ENCODE measurements at regions not wholly inside any gene's neighbourhood (a gene's known extent, or its start where the extent isn't known, plus 50 kb on each side); places are given as distances from the start of the nearest gene placed in this dataset.
A peak's percentile ranks its signal among the peaks of the same experiment; 100 is the strongest.

DNA sequence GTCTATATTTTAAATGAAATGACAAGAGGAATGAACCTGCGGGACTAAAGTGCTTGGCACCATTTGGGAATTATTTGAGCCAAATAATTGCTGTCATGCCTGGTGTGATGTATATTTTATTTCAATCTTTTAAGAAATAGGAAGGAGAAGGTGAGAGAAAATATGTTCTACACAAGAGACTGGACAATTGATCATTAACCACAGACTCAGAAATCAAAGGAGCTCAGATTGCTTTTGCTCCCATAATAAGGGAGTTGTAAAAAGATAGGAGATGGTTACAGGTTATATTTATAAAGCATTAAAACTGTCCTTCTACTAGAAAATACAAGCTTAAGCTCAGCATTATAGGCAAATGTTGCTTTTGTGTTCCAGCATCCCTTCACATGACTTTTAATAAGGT is 515.2 kb upstream of the SULF2 start:
- H3K36me3 ChIP-seq = no peaks in the 10 kb centered on the region

GRCh38 chr20:48298851-48299484 is 513.7 kb upstream of the SULF2 start:
- Histone ChIP-seq H3K27ac (peak overlapping the region; percentile 76), H3K27me3 (replicated peaks) (no peaks in the 10 kb centered on the region), H3K9me3 (replicated peaks) (no peaks in the 10 kb centered on the region), H3K4me3 (no peak overlapping the region), H3K36me3 (no peaks in the 10 kb centered on the region), H3K4me1 (replicated peaks) (peaks cover 42% of the 10 kb centered on the region)
- peak; percentile 81 to 87 for DNase-seq (ENCODE audit: low read depth in 1 of 2, low spot score in 2 of 2)

More for the DNA sequence above, 515.2 kb upstream of the SULF2 start:
- H3K4me3 ChIP-seq = no peak overlapping the region
- H3K27ac ChIP-seq = no peak overlapping the region
- H3K4me1 ChIP-seq (replicated peaks) = peaks cover 28% of the 10 kb centered on the region
- H3K27me3 ChIP-seq (replicated peaks) = no peaks in the 10 kb centered on the region
- no peaks in the 10 kb centered on the region for H3K9me3 ChIP-seq (replicated peaks)
- DNase-seq (ENCODE audit: low read depth in 1 of 2, low spot score in 2 of 2) = no peak

- no peaks in the 10 kb centered on the region for H3K9me3 ChIP-seq (replicated peaks)
- DNase-seq (ENCODE audit: low read depth in 1 of 2, low spot score in 2 of 2) = no peak
- peak overlapping the region; percentile 76 for H3K27ac ChIP-seq
- no peaks in the 10 kb centered on the region for H3K36me3 ChIP-seq
- peaks cover 48% of the 10 kb centered on the region for H3K4me1 ChIP-seq (replicated peaks)
- H3K27me3 ChIP-seq (replicated peaks) = no peaks in the 10 kb centered on the region
- no peak overlapping the region for H3K4me3 ChIP-seq
These were observed 513.2 kb upstream of the SULF2 start for GRCh38 chr20:48298433-48298832.

DNA sequence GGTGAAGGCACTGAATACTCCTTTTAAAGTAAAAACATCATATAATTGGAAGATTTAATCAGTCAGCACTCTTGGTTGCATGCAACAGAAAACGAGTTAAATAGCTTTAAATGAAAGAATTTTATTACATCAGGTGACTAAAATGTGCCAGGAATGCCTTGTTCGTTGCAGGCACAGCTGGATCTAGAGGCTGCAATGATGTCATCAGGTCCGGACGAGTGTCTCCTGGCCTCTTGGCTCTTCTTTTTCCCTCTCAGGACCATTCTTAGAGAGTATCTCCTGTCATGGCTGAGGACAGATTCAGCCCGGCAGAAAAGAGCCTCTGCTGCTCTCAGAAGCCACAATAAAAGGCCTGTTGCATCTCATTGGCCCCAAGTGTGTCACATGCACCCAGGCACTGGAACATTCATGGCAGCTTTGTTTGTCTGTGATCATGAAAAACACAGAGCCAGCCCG is 510.7 kb upstream of the SULF2 start:
- DNase-seq (ENCODE audit: low read depth in 1 of 2, low spot score in 2 of 2) = peak in 1 of 2 experiments; percentile 55
- Histone ChIP-seq H3K27me3 (replicated peaks) (no peaks in the 10 kb centered on the region), H3K9me3 (replicated peaks) (no peaks in the 10 kb centered on the region), H3K4me1 (replicated peaks) (peaks cover 65% of the 10 kb centered on the region), H3K27ac (peak overlapping the region; percentile 89), H3K36me3 (no peaks in the 10 kb centered on the region), H3K4me3 (no peak overlapping the region)

DNA sequence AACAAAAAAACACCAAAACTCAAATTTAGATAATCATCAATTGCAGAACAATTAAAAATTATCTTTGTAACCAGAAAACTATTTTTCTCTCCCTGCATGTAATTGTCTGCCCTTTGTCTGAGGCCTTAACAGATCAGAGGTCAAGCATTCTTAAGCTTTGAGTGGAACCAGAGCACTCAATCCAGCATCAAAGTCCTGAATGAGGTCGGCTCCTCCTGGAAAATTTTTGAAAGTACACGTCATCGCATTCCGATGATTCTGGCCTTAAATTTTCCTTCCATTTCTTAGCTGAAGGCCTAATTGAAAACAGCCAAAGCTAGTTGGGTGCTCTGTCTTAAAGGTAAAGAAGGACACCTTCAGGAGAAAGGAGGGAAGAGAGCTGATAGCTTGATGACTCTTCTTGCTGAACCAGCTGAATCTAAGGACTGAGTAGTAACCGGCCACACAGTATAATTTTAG is 510.2 kb upstream of the SULF2 start:
- peaks cover 65% of the 10 kb centered on the region for H3K4me1 ChIP-seq (replicated peaks)
- H3K9me3 ChIP-seq (replicated peaks) = no peaks in the 10 kb centered on the region
- H3K27ac ChIP-seq = peak overlapping the region; percentile 89
- no peaks in the 10 kb centered on the region for H3K27me3 ChIP-seq (replicated peaks)
- peak; percentile 84 to 97 for DNase-seq (ENCODE audit: low read depth in 1 of 2, low spot score in 2 of 2)
- no peaks in the 10 kb centered on the region for H3K36me3 ChIP-seq
- H3K4me3 ChIP-seq = no peak overlapping the region

GRCh38 chr20:48294942-48295341 is 509.7 kb upstream of the SULF2 start:
- H3K36me3 ChIP-seq = no peaks in the 10 kb centered on the region
- no peak overlapping the region for H3K4me3 ChIP-seq
- no peaks in the 10 kb centered on the region for H3K9me3 ChIP-seq (replicated peaks)
- peaks cover 65% of the 10 kb centered on the region for H3K4me1 ChIP-seq (replicated peaks)
- no peak for DNase-seq (ENCODE audit: low read depth in 1 of 2, low spot score in 2 of 2)
- peak overlapping the region; percentile 89 for H3K27ac ChIP-seq
- H3K27me3 ChIP-seq (replicated peaks) = no peaks in the 10 kb centered on the region

DNA sequence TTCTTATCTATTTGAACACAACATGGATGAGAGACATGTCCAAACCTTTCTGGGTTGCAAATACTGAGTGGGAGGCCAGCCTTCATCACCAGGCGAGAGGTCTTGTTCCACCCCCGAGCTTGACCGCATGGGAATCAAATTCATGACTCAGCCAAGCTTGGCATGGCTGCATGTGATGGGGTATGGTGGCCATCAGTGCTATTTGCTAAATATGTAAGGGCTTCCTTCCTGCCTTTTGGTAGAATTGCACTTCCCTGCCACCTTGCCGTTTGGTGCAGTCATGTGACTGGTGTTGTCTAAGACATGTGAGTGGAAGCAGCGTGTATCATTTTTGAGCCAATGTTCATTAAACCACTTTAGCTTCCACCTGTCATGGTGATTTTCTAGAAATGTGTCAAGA is 508.9 kb upstream of the SULF2 start:
- no peak overlapping the region; the same call in 1 of the 2 replicates for H3K27ac ChIP-seq
- H3K27me3 ChIP-seq (replicated peaks) = no peaks in the 10 kb centered on the region
- peak; percentile 39 to 56 for DNase-seq (ENCODE audit: low read depth in 1 of 2, low spot score in 2 of 2)
- H3K9me3 ChIP-seq (replicated peaks) = no peaks in the 10 kb centered on the region
- H3K4me1 ChIP-seq (replicated peaks) = peaks cover 60% of the 10 kb centered on the region
- H3K4me3 ChIP-seq = no peak overlapping the region
- no peaks in the 10 kb centered on the region for H3K36me3 ChIP-seq

DNA sequence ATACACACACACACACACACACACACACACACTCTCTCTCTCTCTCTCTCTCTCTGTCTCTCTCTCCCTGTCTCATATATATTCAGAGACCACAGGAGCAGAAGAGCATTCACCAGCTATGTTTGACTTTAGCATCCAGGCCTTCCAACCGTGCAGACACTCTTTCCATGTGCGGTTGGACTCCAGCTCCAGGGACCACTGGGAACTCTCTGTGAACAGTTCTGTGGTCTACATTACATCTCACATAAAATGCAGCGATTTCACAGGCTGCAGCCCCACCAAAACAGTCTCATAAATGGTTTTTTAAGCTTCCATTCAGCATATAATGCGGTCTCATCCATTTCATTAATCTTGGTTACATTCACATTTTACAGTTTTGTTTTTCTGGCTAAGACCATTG is 508.4 kb upstream of the SULF2 start:
- Histone ChIP-seq H3K36me3 (no peaks in the 10 kb centered on the region), H3K4me3 (no peak overlapping the region), H3K4me1 (replicated peaks) (peaks cover 59% of the 10 kb centered on the region), H3K9me3 (replicated peaks) (no peaks in the 10 kb centered on the region), H3K27me3 (replicated peaks) (no peaks in the 10 kb centered on the region), H3K27ac (peak overlapping the region; percentile 45)
- no peak for DNase-seq (ENCODE audit: low read depth in 1 of 2, low spot score in 2 of 2)

DNA sequence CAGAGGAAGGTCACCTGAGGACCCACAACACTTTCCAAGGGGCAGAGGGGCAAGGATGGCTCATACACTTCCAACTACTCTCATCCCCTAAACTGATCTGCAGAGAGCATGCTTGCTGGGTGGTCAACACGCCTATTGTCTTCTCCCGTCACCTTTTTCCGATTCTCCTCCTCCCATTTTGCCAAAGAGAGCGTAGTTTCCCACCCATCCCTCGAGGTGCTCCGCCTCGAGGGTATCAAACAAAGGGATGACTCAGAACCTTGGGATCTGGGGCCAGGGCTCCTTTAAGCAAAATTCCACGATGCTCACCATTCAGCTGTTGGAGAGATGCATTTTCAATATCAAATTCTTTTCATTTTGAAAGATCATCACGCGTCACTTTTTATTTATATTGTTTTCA is 507.5 kb upstream of the SULF2 start:
- peak; percentile 82 to 90 for DNase-seq (ENCODE audit: low read depth in 1 of 2, low spot score in 2 of 2)
- Histone ChIP-seq H3K27me3 (replicated peaks) (no peaks in the 10 kb centered on the region), H3K9me3 (replicated peaks) (no peaks in the 10 kb centered on the region), H3K4me3 (no peak overlapping the region), H3K4me1 (replicated peaks) (peaks cover 55% of the 10 kb centered on the region), H3K27ac (peak overlapping the region; percentile 45), H3K36me3 (no peaks in the 10 kb centered on the region)

- H3K27me3 ChIP-seq (replicated peaks) = no peaks in the 10 kb centered on the region
- H3K9me3 ChIP-seq (replicated peaks) = no peaks in the 10 kb centered on the region
- peaks cover 59% of the 10 kb centered on the region for H3K4me1 ChIP-seq (replicated peaks)
- H3K4me3 ChIP-seq = no peak overlapping the region
- H3K27ac ChIP-seq = no peak overlapping the region
- DNase-seq (ENCODE audit: low read depth in 1 of 2, low spot score in 2 of 2) = no peak
- no peaks in the 10 kb centered on the region for H3K36me3 ChIP-seq
These were observed 506.6 kb upstream of the SULF2 start for GRCh38 chr20:48291896-48292295.

GRCh38 chr20:48288930-48289507 is 503.7 kb upstream of the SULF2 start:
- no peak overlapping the region for H3K4me3 ChIP-seq
- H3K27ac ChIP-seq = no peak overlapping the region
- peaks cover 39% of the 10 kb centered on the region for H3K4me1 ChIP-seq (replicated peaks)
- no peaks in the 10 kb centered on the region for H3K27me3 ChIP-seq (replicated peaks)
- no peaks in the 10 kb centered on the region for H3K9me3 ChIP-seq (replicated peaks)
- H3K36me3 ChIP-seq = no peaks in the 10 kb centered on the region
- DNase-seq (ENCODE audit: low read depth in 1 of 2, low spot score in 2 of 2) = no peak

GRCh38 chr20:48287552-48288170 is 502.4 kb upstream of the SULF2 start:
- H3K4me3 ChIP-seq = no peak overlapping the region
- no peak overlapping the region for H3K27ac ChIP-seq

GRCh38 chr20:48287021-48287494 is 501.8 kb upstream of the SULF2 start:
- Histone ChIP-seq H3K27ac (no peak overlapping the region), H3K36me3 (no peaks in the 10 kb centered on the region), H3K4me1 (replicated peaks) (peaks cover 26% of the 10 kb centered on the region), H3K4me3 (no peak overlapping the region), H3K9me3 (replicated peaks) (no peaks in the 10 kb centered on the region), H3K27me3 (replicated peaks) (no peaks in the 10 kb centered on the region)
- no peak for DNase-seq (ENCODE audit: low read depth in 1 of 2, low spot score in 2 of 2)

More at GRCh38 chr20:48287552-48288170, 502.4 kb upstream of the SULF2 start:
- Histone ChIP-seq H3K36me3 (no peaks in the 10 kb centered on the region), H3K27me3 (replicated peaks) (no peaks in the 10 kb centered on the region), H3K4me1 (replicated peaks) (peaks cover 32% of the 10 kb centered on the region), H3K9me3 (replicated peaks) (no peaks in the 10 kb centered on the region)
- no peak for DNase-seq (ENCODE audit: low read depth in 1 of 2, low spot score in 2 of 2)

DNA sequence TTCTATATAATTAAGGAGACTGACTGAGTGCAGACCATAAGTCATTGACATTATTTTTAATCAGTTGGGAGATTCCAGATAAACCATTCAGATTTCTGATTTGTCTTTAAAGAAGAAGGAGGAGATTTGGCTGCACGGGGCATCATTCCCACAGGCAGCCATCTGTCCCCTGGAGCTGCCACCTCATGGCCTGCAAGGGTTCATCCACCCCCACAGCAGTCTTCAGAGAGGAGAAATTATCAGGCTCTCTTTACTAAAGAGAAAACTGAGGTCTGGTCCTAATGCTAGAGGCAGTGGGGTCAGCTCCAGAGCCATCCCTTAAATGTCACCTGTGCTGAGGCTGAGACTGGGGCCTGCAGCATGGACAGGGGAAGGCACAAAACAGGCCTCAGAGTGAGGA is 501.3 kb upstream of the SULF2 start:
- H3K27ac ChIP-seq = no peak overlapping the region

More for the DNA sequence above, 501.3 kb upstream of the SULF2 start:
- Histone ChIP-seq H3K4me3 (no peak overlapping the region), H3K27me3 (replicated peaks) (no peaks in the 10 kb centered on the region), H3K4me1 (replicated peaks) (peaks cover 23% of the 10 kb centered on the region), H3K9me3 (replicated peaks) (no peaks in the 10 kb centered on the region), H3K36me3 (no peaks in the 10 kb centered on the region)
- no peak for DNase-seq (ENCODE audit: low read depth in 1 of 2, low spot score in 2 of 2)

Measured in SJSA1 (cell line).